22Rv1 (cell line): ENCODE measurements at regions not wholly inside any gene's neighbourhood (a gene's known extent, or its start where the extent isn't known, plus 50 kb on each side); places are given as distances from the start of the nearest gene placed in this dataset.

Source experiments
- CTCF ChIP-seq: fragments of 450-650 bp; IDR thresholded peaks from 2 replicates; pipeline ENCODE4 v1.5.1; 2017; ENCODE audit warnings: mild to moderate bottlenecking
- ZFX ChIP-seq: fragments of 450-650 bp; IDR thresholded peaks from 2 replicates; pipeline ENCODE4 v1.6.1; 2017; ENCODE audit warnings: antibody characterized with exemption, borderline replicate concordance

GRCh38 chr2:212908031-212908430, 243.4 kb downstream of the IKZF2 start:
- TF ChIP-seq CTCF: no peak
- TF ChIP-seq ZFX: no peak
